ENCODE measurements at regions not wholly inside any gene's neighbourhood (a gene's known extent, or its start where the extent isn't known, plus 50 kb on each side); places are given as distances from the start of the nearest gene placed in this dataset.

GRCh38 chr6:168223150-168223549, 96.4 kb downstream of the DACT2 start:
- Histone ChIP-seq H3K4me1 (no peaks in the 10 kb centered on the region), H3K27me3 (no peaks in the 10 kb centered on the region), H3K9me3 (no peaks in the 10 kb centered on the region), H3K4me3 (no peak overlapping the region), H3K9ac (ENCODE audit: low read depth in 2 of 2, low read length in 2 of 2) (no peak overlapping the region), H3K27ac (no peak overlapping the region), H3K36me3 (no peaks in the 10 kb centered on the region)
- no peak for TF ChIP-seq CTCF (IDR thresholded peaks at IDR 0.05)
- intact Hi-C loops (cut with DNase I) = no loop called here
- no peak for DNase-seq

GRCh38 chr6:168222115-168223043, 97.2 kb downstream of the DACT2 start:
- H3K4me1 ChIP-seq = no peaks in the 10 kb centered on the region
- no peaks in the 10 kb centered on the region for H3K36me3 ChIP-seq
- no peak for DNase-seq
- intact Hi-C loops (cut with DNase I) = no loop called here
- TF ChIP-seq CTCF (IDR thresholded peaks at IDR 0.05) = no peak
- no peak overlapping the region for H3K27ac ChIP-seq
- no peaks in the 10 kb centered on the region for H3K9me3 ChIP-seq
- no peak overlapping the region for H3K9ac ChIP-seq (ENCODE audit: low read depth in 2 of 2, low read length in 2 of 2)
- no peak overlapping the region for H3K4me3 ChIP-seq
- no peaks in the 10 kb centered on the region for H3K27me3 ChIP-seq

GRCh38 chr6:168221497-168222079, 98.0 kb downstream of the DACT2 start:
- no peak overlapping the region for H3K4me3 ChIP-seq
- no peak for TF ChIP-seq CTCF (IDR thresholded peaks at IDR 0.05)

GRCh38 chr6:168221000-168221399, 98.6 kb downstream of the DACT2 start:
- Histone ChIP-seq H3K4me3 (no peak overlapping the region), H3K36me3 (no peaks in the 10 kb centered on the region), H3K9ac (ENCODE audit: low read depth in 2 of 2, low read length in 2 of 2) (no peak overlapping the region), H3K4me1 (no peaks in the 10 kb centered on the region), H3K9me3 (no peaks in the 10 kb centered on the region), H3K27ac (no peak overlapping the region), H3K27me3 (no peaks in the 10 kb centered on the region)
- no peak for TF ChIP-seq CTCF (IDR thresholded peaks at IDR 0.05)
- intact Hi-C loops (cut with DNase I) = no loop called here
- DNase-seq = no peak

More at GRCh38 chr6:168221497-168222079, 98.0 kb downstream of the DACT2 start:
- no peak for DNase-seq
- Histone ChIP-seq H3K27ac (no peak overlapping the region), H3K4me1 (no peaks in the 10 kb centered on the region), H3K9me3 (no peaks in the 10 kb centered on the region), H3K27me3 (no peaks in the 10 kb centered on the region), H3K9ac (ENCODE audit: low read depth in 2 of 2, low read length in 2 of 2) (no peak overlapping the region), H3K36me3 (no peaks in the 10 kb centered on the region)
- intact Hi-C loops (cut with DNase I) = no loop called here

- H3K9ac ChIP-seq (ENCODE audit: low read depth in 2 of 2, low read length in 2 of 2) = no peak overlapping the region
- no peak for TF ChIP-seq CTCF (IDR thresholded peaks at IDR 0.05)
These were observed 99.8 kb downstream of the DACT2 start for GRCh38 chr6:168219804-168220203.

More at GRCh38 chr6:168219804-168220203, 99.8 kb downstream of the DACT2 start:
- no peak overlapping the region for H3K4me3 ChIP-seq
- H3K27ac ChIP-seq = no peak overlapping the region
- H3K4me1 ChIP-seq = no peaks in the 10 kb centered on the region
- DNase-seq = no peak
- intact Hi-C loops (cut with DNase I) = no loop called here
- H3K27me3 ChIP-seq = no peaks in the 10 kb centered on the region
- H3K9me3 ChIP-seq = no peaks in the 10 kb centered on the region
- H3K36me3 ChIP-seq = no peaks in the 10 kb centered on the region
